ENCODE measurements at regions not wholly inside any gene's neighbourhood (a gene's known extent, or its start where the extent isn't known, plus 50 kb on each side); places are given as distances from the start of the nearest gene placed in this dataset.

DNA sequence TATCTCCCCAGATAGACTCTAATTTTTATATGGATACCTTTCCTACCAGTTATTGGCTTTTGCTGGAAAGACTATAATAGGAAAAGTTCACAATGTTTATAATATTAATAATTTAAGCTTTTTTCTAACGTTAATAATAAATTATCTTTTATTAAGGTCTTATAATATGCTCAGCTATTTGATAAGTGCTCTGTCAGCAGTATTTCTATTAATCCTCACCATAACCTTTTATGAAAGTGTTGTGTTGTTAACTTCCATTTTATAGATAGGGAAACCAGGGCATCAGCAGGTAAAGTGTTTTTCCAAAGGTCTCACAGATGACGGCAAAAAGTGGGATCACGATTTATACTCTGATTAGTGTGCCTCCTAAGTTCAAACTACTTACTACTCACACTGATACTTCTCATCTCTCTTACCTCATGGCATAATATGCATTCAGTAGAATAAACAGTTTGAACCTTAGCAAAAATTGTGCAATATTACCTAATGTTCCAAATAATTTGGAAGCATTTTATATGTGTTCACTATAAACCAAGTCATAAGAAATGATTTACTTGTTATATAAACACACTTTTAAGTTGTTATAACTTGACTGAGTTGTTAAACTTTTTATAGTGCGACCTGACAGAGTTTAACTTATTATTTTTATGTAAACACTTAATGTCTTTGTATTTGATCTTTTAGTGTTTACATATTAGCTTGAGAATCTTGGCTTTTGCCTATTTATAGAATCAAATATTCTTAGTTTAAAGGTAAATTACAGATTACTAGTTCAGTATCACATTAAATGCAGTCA, 274.9 kb upstream of the DCBLD2 start:
- no peak for DNase-seq

DNA sequence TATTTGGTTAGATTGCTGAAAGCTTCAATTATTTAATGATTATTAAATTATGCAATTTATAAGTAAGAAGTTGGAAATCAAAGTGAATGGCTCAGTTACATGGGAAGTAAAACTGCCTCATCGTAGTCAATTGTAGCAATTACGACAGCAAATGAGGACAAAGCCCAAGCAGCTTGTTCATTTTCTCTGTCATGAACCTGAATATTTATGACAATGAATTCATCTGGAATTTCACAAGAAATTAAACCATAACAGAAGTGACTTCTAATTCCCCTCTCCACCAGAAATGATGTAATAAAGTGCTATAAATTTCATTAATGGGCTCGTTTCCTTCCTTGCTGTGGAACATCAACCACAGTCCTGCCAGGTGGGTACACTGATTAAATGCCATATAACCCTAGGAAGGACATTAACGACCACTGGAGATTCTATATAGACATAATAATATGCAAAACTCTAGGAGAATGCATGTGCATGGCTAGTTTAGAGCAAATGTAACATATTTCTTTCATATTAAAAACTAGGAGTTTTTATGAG, 273.8 kb upstream of the DCBLD2 start:
- DNase-seq, result no peak

DNA sequence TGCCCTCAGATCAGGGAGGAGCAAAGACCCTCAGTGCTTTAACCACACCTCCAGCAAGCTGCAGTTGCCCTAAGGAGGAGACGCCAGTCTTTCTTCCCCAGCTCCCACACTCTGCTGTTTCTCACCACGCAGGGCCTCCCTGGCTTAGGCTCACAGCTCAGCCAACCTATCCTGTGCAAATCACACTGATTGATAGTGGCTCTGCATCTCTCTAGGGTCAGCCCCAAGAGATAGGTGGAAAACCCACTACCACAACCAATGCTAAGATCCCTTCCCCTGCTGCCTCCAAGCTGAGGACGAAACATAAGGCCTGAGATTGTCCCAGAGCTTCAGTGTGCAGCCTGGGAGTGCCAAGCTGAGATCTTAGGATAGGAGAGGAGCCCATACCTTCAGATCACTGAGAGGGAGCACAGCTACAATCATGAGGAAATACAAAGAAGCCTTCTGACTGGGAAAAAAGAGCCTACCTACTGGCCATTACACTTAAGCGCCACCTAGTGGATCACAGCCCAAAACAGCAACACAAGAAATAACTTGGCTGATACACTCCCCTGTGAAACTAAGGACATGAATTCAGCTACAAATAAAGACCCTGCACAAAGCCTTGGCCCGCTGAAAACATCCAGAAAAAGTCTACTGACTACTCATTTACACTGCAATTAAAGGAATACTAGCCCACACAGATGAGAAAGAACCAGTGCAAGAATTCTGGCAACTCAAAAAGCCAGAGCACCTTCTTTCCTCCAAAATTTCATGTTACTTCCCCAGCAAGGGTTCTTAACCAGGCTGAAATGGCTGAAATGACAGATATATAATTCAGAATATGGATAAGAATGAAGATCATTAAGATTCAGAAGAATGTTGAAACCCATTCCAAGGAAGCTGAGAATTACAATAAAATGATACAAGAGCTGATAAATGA, 271.5 kb upstream of the DCBLD2 start:
- peak; percentile 51 for DNase-seq

DNA sequence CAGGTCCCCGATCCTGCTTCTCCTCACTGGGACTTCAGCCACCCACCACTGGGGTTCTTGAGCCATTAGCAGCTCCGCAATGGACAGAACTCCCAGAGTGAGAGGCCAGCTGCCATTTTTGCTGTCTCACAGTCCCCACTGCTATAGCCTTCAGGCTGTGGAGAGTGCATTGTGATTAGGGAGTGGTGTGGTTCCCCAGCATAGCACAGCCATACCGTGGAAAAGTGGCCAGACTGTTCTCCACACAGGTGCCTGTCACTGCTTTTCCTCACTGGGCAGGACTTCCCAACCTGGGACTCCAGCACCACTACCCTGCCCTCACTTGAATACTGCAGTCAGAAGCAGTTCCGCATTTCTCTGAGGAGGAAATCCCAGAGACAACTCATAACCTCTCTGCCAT, 270.3 kb upstream of the DCBLD2 start:
- DNase-seq, result no peak

DNA sequence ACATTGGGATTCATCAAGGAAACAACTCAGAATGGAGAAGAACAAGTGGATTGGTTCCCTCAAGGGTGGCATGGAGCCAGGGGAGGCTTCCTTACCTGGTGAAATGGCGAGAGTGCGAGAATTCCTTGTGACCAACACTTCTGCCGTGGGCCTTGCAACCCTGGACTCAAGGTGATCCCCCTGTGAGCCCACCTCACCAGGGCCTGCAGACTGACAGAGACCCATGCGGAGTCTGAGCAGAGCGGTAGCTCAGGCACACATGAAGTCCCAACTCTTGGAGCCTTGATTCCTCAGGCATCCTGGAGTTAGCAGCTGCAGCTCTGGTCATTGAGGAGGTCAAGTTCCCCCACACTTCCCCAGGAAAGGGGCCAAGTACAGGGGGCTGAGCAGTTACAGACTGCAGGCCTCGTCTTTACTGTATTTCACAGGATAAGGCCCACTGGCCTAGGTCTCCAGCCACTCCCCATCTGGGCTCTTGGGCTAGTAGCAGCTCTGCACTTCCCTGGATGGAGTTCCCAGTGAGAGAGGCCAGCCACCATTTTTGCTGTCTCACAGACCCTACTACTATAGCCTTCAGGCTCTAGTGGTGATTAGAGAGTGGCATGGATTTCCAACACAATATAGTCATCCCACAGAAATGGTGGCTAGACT, 269.5 kb upstream of the DCBLD2 start:
- no peak for DNase-seq

DNA sequence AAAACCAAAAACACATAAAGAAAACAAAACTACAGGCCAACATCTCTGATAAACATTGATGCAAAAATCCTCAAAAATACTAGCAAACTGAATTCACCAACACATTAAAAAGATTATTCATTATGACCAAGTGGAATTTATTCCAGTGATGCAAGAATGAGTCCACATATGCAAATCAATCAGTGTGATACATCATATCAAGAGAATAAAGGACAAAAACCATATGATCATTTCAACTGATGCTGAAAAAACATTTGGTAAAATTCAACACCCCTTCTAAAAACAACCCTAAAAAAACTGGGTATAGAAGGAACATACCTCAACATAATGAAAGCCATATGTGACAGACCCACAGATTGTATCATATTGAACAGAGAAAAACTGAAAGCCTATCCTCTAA, 265.6 kb upstream of the DCBLD2 start:
- no peak for DNase-seq

DNA sequence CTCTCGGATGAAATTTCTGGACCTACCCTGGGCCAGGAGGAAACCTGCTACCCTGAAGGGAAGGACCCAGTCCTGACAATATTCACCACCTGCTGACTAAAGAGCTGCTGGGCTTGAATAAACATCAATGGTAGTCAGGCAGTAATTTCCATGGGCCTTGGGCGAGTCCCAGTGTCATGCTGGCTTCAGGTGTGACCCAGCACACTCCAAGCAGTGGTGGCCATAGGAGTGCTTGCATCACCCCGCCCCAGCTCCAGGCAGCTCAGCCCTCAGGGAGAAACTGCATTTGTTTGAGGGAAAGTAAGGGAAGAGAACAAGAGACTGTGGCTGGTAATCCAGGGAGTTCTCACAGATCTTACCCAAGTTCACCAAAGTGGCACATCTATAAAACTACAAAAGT, 261.8 kb upstream of the DCBLD2 start:
- no peak for DNase-seq

DNA sequence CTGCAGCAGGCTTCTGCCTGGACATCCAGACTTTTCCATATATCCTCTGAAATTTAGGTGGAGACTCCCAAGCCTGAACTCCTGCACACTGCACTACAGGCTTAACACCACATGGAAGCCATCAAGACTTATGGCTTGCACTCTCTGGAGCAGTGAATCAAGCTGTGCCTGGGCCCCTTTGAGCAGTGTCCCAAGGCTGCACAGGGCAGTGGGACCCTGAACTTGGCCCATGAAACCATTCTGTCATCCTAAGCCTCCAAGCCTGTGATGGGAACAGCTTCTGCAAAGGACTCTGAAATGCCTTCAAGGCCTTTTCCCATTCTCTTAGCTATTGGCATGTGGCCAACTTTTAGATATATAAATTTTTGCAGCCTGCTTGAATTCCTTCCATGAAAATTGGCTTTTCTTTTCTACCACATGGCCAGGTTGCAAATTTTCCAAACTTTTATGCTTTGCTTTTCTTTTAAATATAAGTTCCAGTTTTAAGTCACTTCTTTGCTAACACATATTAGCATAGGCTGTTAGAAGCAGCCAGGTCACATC, 257.8 kb upstream of the DCBLD2 start:
- no peak for DNase-seq

DNA sequence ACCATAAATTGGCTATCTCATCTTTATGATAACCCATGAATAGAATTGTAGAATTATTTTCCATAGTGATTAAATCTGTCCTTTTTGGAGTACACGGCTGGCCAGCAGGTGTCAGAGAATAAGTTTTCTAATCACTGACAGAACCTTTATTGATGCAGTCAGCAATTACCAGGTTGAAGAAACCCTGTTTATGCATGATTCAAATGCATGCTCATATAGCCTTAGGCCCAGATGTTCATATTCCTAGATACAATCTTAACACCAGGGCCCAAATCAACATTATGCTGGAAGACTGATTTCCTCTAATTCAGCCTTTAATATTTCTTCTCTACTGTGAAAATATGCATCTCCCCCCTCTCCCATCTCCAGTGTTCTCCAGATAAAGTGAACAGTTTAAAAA, 243.5 kb upstream of the DCBLD2 start:
- DNase-seq, result no peak

DNA sequence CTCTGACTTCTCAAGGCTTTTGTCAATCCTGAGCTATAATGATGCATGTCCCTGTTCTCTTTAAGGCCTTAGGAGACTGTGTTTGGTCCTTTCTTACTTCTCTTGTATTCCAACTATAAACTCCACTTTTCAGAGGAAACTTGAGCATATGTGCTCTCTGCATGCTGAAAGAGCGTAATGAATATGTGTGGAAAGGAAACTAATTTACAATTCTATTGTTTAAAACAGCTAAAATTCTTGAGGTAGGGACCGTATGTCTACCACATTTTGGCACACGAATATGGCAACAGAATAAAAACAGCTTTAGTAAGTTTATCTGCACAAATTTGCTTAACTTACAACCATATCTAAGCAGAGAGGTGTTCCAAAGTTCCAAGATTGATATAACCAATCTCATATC, 242.0 kb upstream of the DCBLD2 start:
- no peak for DNase-seq

DNA sequence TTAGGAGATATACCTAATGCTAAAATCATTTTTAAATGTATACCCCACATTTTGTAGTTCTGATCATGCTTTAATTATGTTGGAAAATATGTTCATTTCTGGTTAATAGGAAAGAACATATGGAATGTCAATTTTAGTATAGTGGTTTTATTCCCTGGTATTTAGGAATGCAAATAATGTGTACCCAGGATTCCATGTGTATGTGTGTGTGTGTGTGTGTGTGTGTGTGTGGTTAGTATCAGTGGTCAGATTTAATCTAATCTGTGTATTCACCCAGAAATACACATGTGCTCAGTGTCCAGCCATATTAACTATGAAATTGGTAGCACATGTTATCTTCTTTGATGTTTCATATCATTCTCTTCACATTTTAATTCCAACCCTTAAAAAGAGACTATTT, 233.5 kb upstream of the DCBLD2 start:
- no peak for DNase-seq

DNA sequence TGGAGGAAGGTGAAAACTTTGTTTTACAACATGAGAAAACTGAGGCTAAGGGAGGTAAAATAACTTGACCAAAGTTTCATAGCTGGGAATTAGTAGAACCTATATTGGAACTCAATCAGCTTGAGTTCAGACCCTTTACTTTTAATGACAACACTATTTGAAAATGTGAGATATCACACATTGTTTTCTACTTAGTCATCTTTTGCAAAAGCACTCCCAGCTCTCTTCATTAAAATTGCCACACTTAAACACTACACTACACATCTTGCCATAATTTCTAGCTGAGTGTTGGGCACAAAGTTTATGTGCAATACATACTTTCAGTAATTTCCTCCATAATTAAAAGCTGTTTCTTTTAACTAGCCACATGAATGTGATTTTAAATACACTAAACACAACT, 230.4 kb upstream of the DCBLD2 start:
- no peak for DNase-seq

DNA sequence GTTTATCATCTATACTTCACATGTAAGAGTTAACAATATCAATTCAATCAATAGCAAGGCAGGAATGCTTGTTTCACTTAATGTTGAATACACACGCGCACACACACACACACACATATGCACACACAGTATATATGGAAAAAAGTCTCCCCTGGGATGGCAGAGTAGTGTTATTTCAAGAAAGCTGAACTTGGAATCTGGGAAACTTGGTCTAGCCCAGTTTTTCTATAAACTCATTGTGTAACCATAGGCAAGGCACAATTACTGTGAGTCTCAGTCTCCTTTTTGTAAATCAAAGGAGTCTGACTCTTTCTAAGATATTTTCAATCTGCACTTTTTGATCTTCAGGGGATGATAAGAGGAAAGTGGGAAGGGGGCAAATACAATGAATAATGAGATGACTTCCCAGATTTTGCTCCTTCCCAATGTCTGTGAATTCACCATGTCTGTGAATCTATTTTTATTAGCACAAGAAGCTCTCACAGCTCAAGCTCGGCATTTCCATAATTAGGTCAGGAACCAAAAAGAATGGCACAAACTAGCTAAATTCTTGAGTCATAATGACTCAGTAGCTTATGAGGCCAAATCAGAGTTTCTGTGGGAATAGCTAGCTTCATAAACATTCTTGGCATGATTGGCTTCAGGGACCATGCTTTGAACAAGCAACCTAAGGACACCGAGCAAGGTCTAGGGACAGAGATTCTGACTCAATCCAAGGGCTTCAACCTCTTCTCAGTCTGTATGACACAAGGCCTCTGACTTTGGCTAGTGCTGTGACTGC, 227.4 kb upstream of the DCBLD2 start:
- no peak for DNase-seq

DNA sequence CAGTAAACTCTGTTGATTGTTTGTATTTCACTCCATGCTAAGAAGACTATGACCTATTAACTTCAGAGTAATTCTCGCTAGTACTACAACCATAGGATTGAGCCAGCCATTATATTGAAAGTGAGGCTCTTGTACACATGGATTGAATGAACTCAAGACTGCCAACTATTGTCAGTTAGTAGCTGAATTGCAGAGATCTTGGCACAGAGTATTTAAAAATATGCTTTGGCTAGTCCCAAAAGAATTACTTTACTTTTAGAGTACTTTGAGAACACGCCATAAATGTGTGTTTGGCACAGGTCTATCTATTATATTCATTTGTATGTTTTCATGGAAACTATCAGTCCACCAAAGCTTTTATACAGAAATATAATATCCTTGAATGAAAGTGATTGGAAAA, 226.7 kb upstream of the DCBLD2 start:
- DNase-seq, result no peak

DNA sequence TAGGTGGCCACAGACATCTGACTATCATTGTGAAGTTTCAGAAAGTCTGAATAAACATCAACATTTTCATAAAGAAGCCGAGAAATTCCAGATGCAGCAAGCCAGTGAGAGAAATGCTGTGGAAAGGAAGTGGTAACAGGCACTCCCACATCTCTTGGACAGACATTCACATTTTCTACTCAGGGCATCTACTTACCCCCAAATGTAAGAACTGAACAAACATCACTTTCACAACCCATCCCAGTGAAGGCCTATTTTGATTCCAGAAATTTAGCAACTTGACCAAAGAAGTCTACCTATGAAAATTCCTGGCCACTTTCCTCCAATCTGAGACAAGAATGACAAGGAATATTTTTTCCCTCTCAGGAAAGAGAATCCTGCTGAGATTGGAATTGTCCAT, 224.8 kb upstream of the DCBLD2 start:
- DNase-seq, result no peak

DNA sequence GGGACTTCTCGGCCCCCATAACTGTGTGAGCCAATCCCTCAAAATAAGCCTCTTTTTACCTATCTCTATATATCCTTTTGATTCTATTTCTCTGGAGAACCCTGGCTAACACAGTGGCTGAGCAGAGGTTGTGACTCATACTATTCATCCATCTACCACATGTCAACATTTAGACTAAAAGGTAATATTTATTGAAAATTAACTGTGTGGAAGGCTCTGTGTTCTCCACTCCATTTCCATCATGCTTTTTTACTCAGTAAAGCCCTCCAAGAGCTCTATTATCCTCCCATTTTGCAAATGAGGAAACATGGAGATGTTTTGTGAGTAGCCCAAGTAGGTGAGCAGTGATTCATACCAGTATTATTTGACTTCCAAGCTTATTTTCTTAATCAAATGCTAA, 217.9 kb upstream of the DCBLD2 start:
- DNase-seq, result no peak

DNA sequence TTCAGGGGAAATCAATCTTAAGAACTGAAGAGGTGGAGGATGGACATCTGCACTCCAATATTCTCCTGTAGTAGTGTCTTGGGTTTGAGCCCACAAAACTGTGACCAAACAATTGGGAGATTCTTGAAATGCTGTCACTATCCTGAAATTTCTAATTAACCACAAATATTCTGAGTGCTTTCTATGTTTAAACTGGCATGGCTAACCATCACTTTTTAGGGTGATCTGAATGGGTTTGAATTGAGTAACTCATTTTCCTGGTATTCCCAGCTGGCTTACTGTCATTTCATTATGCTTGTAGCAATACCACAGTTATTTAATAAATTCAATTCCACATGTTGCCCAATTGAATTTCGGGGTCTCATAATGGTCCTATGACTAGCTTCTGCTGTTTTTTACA, 216.9 kb upstream of the DCBLD2 start:
- no peak for DNase-seq

DNA sequence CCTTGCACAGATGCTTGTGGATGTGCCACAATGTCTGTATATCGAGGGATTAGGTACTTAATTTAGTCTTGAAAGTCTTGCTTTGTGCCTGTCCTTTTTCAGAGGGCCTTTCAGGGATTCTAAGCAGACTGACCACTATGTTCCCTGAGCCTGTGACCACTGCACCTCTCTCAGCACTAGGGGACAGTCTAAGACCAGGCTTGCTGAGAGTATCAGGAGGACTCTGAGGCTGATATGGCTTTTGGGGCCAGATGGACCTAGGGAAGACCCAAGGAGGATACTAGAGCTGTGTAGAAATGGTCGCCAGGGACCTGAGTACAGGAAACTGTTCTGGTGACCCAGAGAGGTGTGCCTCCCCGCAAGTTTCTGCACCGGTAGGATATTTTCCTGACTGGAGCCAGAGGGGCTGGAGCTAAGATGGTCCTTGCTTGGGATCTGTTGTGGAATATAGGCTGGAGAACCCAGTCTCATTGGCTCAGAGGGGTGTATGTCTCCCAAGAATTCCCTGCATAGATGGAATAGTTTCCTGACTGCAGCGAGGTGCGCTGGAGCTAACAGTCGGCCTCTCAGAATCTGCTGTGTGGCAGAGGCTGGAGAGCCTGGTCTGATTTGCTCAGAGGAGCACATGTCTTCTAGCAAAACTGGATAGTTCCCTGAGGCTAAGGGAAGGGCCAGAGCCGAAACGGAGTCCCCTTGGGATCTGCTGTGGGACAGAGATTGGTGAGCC, 213.2 kb upstream of the DCBLD2 start:
- no peak for DNase-seq

DNA sequence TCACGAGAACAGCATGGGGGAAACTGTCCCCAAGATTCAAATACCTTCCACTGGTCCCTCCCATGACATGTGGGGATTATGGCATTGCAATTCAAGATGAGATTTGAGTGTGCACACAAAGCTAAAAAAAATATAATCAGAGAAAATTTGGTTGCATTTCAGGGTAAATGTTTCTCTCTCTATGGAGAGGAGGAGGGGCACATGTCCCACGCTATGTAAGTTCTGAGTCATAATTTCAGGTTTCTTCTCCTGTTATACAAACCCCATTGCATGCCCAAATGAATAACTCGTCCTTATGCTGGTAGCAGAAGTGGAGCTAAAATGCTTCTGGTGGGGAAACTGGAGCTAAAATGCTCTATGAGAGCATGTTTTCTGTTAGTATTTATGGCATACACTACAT, 209.7 kb upstream of the DCBLD2 start:
- no peak for DNase-seq

DNA sequence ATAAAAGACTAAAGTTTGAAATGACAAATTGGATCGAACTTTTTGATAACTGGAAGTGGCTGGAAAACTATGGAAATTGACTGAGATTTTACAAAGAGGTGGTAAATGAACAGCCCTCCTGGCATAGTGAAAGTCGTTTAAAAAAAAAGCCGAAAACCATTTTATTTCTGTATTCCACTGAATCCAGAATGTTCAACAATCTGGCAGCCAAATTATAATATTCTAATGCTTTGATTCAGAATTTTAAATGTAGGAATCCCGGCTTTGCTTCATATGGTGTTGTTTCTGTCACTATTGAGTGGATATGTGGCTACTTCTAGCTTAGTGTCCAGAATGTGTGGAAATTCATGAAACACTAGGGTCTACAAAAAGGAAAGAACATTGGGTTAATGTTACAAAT, 208.9 kb upstream of the DCBLD2 start:
- DNase-seq, result no peak

DNA sequence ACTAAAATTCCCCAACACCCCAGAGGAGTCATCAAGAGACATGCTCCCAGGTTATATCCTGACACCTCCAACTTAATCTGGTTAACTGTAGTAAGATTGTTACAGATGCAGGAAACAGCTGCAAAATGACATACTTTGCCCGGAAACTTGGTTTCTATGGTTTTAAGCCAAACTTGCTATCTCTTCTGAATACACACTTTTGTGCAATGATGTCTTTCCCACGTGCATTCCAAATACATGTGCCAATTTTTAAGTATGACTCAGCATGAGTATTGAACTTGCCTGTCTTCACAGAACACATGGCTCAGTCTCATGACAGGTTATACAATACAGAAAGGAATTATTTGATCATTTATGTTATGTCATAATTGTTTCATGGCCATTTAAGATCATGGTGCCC, 207.0 kb upstream of the DCBLD2 start:
- DNase-seq, result peak; percentile 1

DNA sequence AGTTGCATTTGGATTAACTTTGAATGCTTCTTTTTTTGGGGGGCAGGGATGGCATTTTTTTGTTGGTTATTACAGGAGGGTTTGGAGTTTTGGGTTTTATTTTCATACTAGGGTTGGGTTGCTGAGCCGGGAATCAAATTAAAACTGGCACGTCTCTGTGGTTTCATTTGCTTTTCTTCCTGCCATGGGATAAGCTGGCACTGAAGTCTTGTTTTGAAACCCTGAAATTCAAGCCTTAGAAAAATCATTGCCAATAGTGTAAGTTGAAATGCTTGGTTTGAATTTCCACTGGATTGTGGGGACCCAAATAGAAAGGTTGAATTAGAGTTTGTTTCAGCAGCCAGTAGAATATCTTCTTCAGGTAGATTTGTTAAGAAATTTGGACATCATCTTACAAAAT, 193.1 kb upstream of the DCBLD2 start:
- no peak for DNase-seq

Measured in inflammatory macrophage treated with lipopolysaccharide for 4 hours (primary cell).